WI38 (cell line): ENCODE measurements at regions not wholly inside any gene's neighbourhood (a gene's known extent, or its start where the extent isn't known, plus 50 kb on each side); places are given as distances from the start of the nearest gene placed in this dataset.
"Not testable (repeated sequence)": the region's sequence is repeated elsewhere in the genome, so short reads cannot be mapped to it uniquely, and the experiment has no call there.

Source experiments
- H3K4me3 ChIP-seq: 2 replicates; pipeline ENCODE4 v1.5.1; 2011; ENCODE audit warnings: low read depth, mild to moderate bottlenecking, control low read depth, low read length
- CTCF ChIP-seq: IDR thresholded peaks from 2 replicates; pipeline ENCODE4 v1.5.1; 2012; ENCODE audit warnings: low read depth, mild to moderate bottlenecking, control low read depth, low read length

- TF ChIP-seq CTCF: no peak
- no peak overlapping the region for H3K4me3 ChIP-seq
These were observed 56.5 kb upstream of the ORC5 start for GRCh38 chr7:104264285-104264684.

- TF ChIP-seq CTCF: peak; percentile 2; the same call in 1 of the 2 replicates
These were observed 60.0 kb upstream of the ORC5 start for GRCh38 chr7:104267701-104268368.

GRCh38 chr7:104271948-104272347 lies 56.5 kb upstream of the LHFPL3 start:
- no peak for TF ChIP-seq CTCF
- no peak overlapping the region for H3K4me3 ChIP-seq

More at GRCh38 chr7:104267701-104268368, 60.0 kb upstream of the ORC5 start:
- no peak overlapping the region for H3K4me3 ChIP-seq

- TF ChIP-seq CTCF: peak; percentile 25; the same call in 1 of the 2 replicates
- H3K4me3 ChIP-seq: no peak overlapping the region
These were observed 55.5 kb upstream of the LHFPL3 start for GRCh38 chr7:104272767-104273384.

GRCh38 chr7:104275900-104276299 lies 52.5 kb upstream of the LHFPL3 start:
- TF ChIP-seq CTCF: no peak
- no peak overlapping the region for H3K4me3 ChIP-seq

- not testable (repeated sequence) for H3K4me3 ChIP-seq
These were observed 51.7 kb upstream of the LHFPL3 start for GRCh38 chr7:104276730-104277129.
